HepG2 (cell line): ENCODE measurements at regions not wholly inside any gene's neighbourhood (a gene's known extent, or its start where the extent isn't known, plus 50 kb on each side); places are given as distances from the start of the nearest gene placed in this dataset.

Experiments used
- CHD4 ChIP-seq: fragments of 200-600 bp; sonication (generic); IDR thresholded peaks from 2 replicates; pipeline ENCODE4 v1.7.0; 2017; ENCODE audit warnings: mild to moderate bottlenecking, low read length, borderline replicate concordance
- GTF3A ChIP-seq: sonication (generic); formaldehyde crosslinking; conservative IDR thresholded peaks from 2 replicates; pipeline ENCODE4 v1.4.0; 2020; ENCODE audit warnings: mild to moderate bottlenecking, missing genetic modification reagents
- PHF5A ChIP-seq: IDR thresholded peaks from one replicate; pipeline ENCODE4 v1.6.1; 2018; ENCODE audit warnings: low read depth, missing genetic modification reagents; ENCODE audit not compliant: unreplicated experiment
- PRPF4 ChIP-seq: fragments of 200-400 bp; formaldehyde crosslinking; IDR thresholded peaks from 2 replicates; pipeline ENCODE4 v1.6.1; 2016; ENCODE audit warnings: low read length, low read depth; ENCODE audit not compliant: poor library complexity, severe bottlenecking
- REPIN1 ChIP-seq: sonication (generic); formaldehyde crosslinking; IDR thresholded peaks from 2 replicates; pipeline ENCODE4 v1.8.0; 2022; ENCODE audit warnings: missing genetic modification reagents, low read depth, mild to moderate bottlenecking, borderline replicate concordance
- RNF219 ChIP-seq: sonication (generic); formaldehyde crosslinking; IDR thresholded peaks from 2 replicates; pipeline ENCODE4 v1.5.0; 2020; ENCODE audit warnings: mild to moderate bottlenecking, missing genetic modification reagents
- SALL2 ChIP-seq: sonication (generic); formaldehyde crosslinking; IDR thresholded peaks from 2 replicates; pipeline ENCODE4 v1.8.1; 2023; ENCODE audit warnings: mild to moderate bottlenecking, missing genetic modification reagents, inconsistent platforms
- SP5 ChIP-seq: IDR thresholded peaks from 2 replicates; pipeline ENCODE4 v1.6.1; 2016; ENCODE audit warnings: low read depth, borderline replicate concordance
- TFAP4 ChIP-seq: sonication (generic); IDR thresholded peaks from 2 replicates; pipeline ENCODE4 v1.6.1; 2016; ENCODE audit warnings: low read depth, borderline replicate concordance
- ZFP82 ChIP-seq: sonication (generic); formaldehyde crosslinking; IDR thresholded peaks from 2 replicates; pipeline ENCODE4 v1.5.1; 2020; ENCODE audit warnings: mild to moderate bottlenecking, missing genetic modification reagents, borderline replicate concordance
- ZNF354B ChIP-seq: sonication (generic); formaldehyde crosslinking; IDR thresholded peaks from 2 replicates; pipeline ENCODE4 v1.8.0; 2022; ENCODE audit warnings: mild to moderate bottlenecking, missing genetic modification reagents
- ZNF460 ChIP-seq: sonication (generic); formaldehyde crosslinking; IDR thresholded peaks from 2 replicates; pipeline ENCODE4 v1.5.1; 2020; ENCODE audit warnings: missing genetic modification reagents, mild to moderate bottlenecking, borderline replicate concordance
- ZNF530 ChIP-seq: sonication (generic); formaldehyde crosslinking; IDR thresholded peaks from 2 replicates; pipeline ENCODE4 v1.5.0; 2020; ENCODE audit warnings: low read depth, mild to moderate bottlenecking, missing genetic modification reagents
- ZNF570 ChIP-seq: sonication (generic); formaldehyde crosslinking; IDR thresholded peaks from 2 replicates; pipeline ENCODE4 v1.4.0; 2020; ENCODE audit warnings: mild to moderate bottlenecking, missing genetic modification reagents, borderline replicate concordance
- ZNF598 ChIP-seq: sonication (generic); formaldehyde crosslinking; IDR thresholded peaks from 2 replicates; pipeline ENCODE4 v1.5.1; 2020; ENCODE audit warnings: mild to moderate bottlenecking, missing genetic modification reagents, borderline replicate concordance
- ZNF646 ChIP-seq: sonication (generic); formaldehyde crosslinking; IDR thresholded peaks from 2 replicates; pipeline ENCODE4 v1.9.0; 2021; ENCODE audit warnings: mild to moderate bottlenecking, missing genetic modification reagents
- ZNF878 ChIP-seq: sonication (generic); formaldehyde crosslinking; IDR thresholded peaks from 2 replicates; pipeline ENCODE4 v1.8.1; 2023; ENCODE audit warnings: mild to moderate bottlenecking, missing genetic modification reagents, moderate library complexity
- ZSCAN30 ChIP-seq: sonication (generic); formaldehyde crosslinking; IDR thresholded peaks from 2 replicates; pipeline ENCODE4 v1.5.0; 2020; ENCODE audit warnings: mild to moderate bottlenecking, missing genetic modification reagents

- peak; percentile 90 for TF ChIP-seq TFAP4
- no peak for TF ChIP-seq ZNF598 (CRISPR knock-in tag)
- TF ChIP-seq ZNF570 (CRISPR knock-in tag), result no peak
- no peak for TF ChIP-seq PRPF4
- TF ChIP-seq ZNF460 (CRISPR knock-in tag), result no peak
- TF ChIP-seq RNF219 (CRISPR knock-in tag), result no peak
- TF ChIP-seq CHD4, result no peak
- TF ChIP-seq ZFP82 (CRISPR knock-in tag), result no peak
- TF ChIP-seq REPIN1, result peak; percentile 56; the same call in 1 of the 2 replicates
- TF ChIP-seq ZNF646 (CRISPR knock-in tag), result no peak
- peak; percentile 33; the same call in 1 of the 2 replicates for TF ChIP-seq ZNF878 (CRISPR knock-in tag)
- no peak for TF ChIP-seq ZNF530 (CRISPR knock-in tag)
- TF ChIP-seq PHF5A (CRISPR knock-in tag), result peak; percentile 4
- no peak for TF ChIP-seq GTF3A (CRISPR knock-in tag)
- no peak for TF ChIP-seq ZSCAN30 (CRISPR knock-in tag)
- no peak for TF ChIP-seq SALL2
- no peak for TF ChIP-seq SP5 (CRISPR knock-in tag)
- TF ChIP-seq ZNF354B, result peak; percentile 49; the same call in 1 of the 2 replicates
These were observed 66.6 kb downstream of the KCNRG start (continued) for GRCh38 chr13:50081679-50082425.
